NCI-H446 treated with DMSO at 0.1 percent for 48 hours (cell line): ENCODE measurements at regions not wholly inside any gene's neighbourhood (a gene's known extent, or its start where the extent isn't known, plus 50 kb on each side); places are given as distances from the start of the nearest gene placed in this dataset.
"Not testable (repeated sequence)": the region's sequence is repeated elsewhere in the genome, so short reads cannot be mapped to it uniquely, and the experiment has no call there.

Experiments used
- DNase-seq: peaks from one replicate; lab custom pipeline; 2025; lab: John Stamatoyannopoulos, UW

GRCh38 chr10:81109200-81109752 lies 571.6 kb downstream of the SH2D4B start:
- no peak for DNase-seq

GRCh38 chr10:81116201-81116600 lies 578.5 kb downstream of the SH2D4B start:
- DNase-seq = no peak

- no peak for DNase-seq
Observed at GRCh38 chr10:81116990-81117389, 579.3 kb downstream of the SH2D4B start.

- no peak for DNase-seq
Observed at GRCh38 chr10:81127931-81128330, 590.2 kb downstream of the SH2D4B start.

- DNase-seq = no peak
Observed at GRCh38 chr10:81130014-81130413, 592.3 kb downstream of the SH2D4B start.

GRCh38 chr10:81135851-81136250 lies 598.1 kb downstream of the SH2D4B start:
- DNase-seq = no peak

- no peak for DNase-seq
Observed at GRCh38 chr10:81136261-81136660, 598.6 kb downstream of the SH2D4B start.

- no peak for DNase-seq
Observed at GRCh38 chr10:81145975-81146374, 608.3 kb downstream of the SH2D4B start.

GRCh38 chr10:81146436-81146835 lies 608.7 kb downstream of the SH2D4B start:
- DNase-seq = no peak

GRCh38 chr10:81152656-81153055 lies 615.0 kb downstream of the SH2D4B start:
- no peak for DNase-seq

GRCh38 chr10:81157681-81158080 lies 620.0 kb downstream of the SH2D4B start:
- no peak for DNase-seq

GRCh38 chr10:81177651-81178244 lies 640.0 kb downstream of the SH2D4B start:
- no peak for DNase-seq

GRCh38 chr10:81179324-81179723 lies 641.6 kb downstream of the SH2D4B start:
- DNase-seq = no peak

GRCh38 chr10:81179805-81180452 lies 642.2 kb downstream of the SH2D4B start:
- DNase-seq = no peak

- DNase-seq = no peak
Observed at GRCh38 chr10:81182296-81182695, 644.6 kb downstream of the SH2D4B start.

GRCh38 chr10:81192221-81192788 lies 654.6 kb downstream of the SH2D4B start:
- no peak for DNase-seq

- DNase-seq = no peak
Observed at GRCh38 chr10:81200801-81201200, 663.1 kb downstream of the SH2D4B start.

- not testable (repeated sequence) for DNase-seq
Observed at GRCh38 chr10:81207359-81207758, 667.6 kb upstream of the NRG3 start.

GRCh38 chr10:81213370-81213769 lies 661.6 kb upstream of the NRG3 start:
- DNase-seq = no peak

GRCh38 chr10:81215498-81215897 lies 659.5 kb upstream of the NRG3 start:
- no peak for DNase-seq

- DNase-seq = no peak
Observed at GRCh38 chr10:81216949-81217348, 658.0 kb upstream of the NRG3 start.

GRCh38 chr10:81218307-81218706 lies 656.7 kb upstream of the NRG3 start:
- DNase-seq = no peak

- no peak for DNase-seq
Observed at GRCh38 chr10:81219758-81220157, 655.2 kb upstream of the NRG3 start.
